GM21526 (cell line): ENCODE measurements at regions not wholly inside any gene's neighbourhood (a gene's known extent, or its start where the extent isn't known, plus 50 kb on each side); places are given as distances from the start of the nearest gene placed in this dataset.
A peak's percentile ranks its signal among the peaks of the same experiment; 100 is the strongest.
"Not testable (repeated sequence)": the region's sequence is repeated elsewhere in the genome, so short reads cannot be mapped to it uniquely, and the experiment has no call there.

Experiments used
- ATAC-seq: cut with Tn5 transposase; IDR thresholded peaks from one replicate; pipeline ENCODE4 v1.9.1; 2021; ENCODE audit warnings: moderate library complexity; ENCODE audit not compliant: unreplicated experiment, low FRiP score

DNA sequence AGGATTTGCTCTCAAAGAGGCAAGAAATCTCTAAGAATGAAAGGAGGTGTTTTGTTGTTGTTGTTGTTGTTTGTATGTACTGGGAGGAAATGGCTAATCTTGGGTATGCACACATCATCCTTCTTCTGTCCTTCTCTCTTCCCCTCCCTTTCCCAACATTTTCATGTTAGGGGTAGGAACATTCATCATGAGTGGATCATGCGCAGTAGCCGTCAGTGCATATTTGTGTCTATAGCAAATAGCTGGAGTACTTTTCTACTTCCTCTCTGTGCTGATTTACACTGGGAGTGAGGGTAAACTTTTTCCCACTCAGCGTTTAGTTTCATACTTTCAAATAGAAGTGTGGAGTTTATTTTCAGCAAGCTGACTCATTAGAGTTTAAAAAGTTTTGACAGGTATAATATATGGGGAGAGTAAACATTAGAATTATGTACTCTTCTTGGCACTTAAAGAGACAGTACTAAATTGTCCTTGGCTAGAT, 80.5 kb upstream of the PRKG1 start:
- ATAC-seq = no peak

DNA sequence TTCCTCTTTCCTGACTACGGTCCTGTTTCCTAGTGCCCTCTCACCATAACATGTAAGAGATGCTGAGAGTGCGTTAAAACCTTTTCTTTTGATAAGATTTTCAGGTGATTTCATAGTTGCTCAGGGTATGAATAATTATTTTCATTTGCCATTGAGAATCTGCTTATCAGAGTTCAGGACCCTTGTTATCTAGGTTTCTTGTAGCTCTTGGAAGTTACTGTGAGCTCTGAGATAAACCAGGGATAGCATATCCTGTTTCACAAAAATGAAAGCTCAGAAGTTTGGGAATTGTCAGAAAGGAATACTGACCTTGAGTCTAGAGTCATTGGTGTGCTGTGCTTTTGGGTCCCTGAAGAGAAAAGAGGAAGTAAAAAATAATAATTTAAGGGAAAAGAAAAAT, 76.8 kb upstream of the PRKG1 start:
- ATAC-seq = no peak

GRCh38 chr10:50999163-50999562, 75.1 kb upstream of the PRKG1 start:
- ATAC-seq = no peak

GRCh38 chr10:51000164-51000563, 74.1 kb upstream of the PRKG1 start:
- ATAC-seq = no peak

DNA sequence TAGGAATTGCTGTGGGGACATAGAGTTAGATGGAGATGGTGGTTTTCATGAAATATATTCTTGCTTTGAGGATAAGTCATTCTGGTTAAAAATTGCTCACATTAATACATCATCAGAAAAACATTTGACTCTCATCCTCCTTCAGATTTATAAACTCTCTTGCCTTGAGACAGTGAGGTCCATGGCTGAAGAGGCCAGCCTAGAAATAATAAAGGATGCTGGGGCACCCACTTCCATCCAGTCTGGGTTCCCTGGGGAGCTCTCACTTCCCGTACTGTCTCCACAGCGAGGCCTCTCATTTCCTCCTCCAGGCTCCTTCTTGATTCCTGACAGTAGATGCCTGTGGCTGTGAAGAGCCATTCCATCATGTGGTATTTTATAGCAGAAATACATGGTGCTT, 73.3 kb upstream of the PRKG1 start:
- no peak for ATAC-seq

- ATAC-seq = no peak
Observed at GRCh38 chr10:51001587-51001986, 72.7 kb upstream of the PRKG1 start.

GRCh38 chr10:51002469-51002868, 71.8 kb upstream of the PRKG1 start:
- ATAC-seq = no peak

DNA sequence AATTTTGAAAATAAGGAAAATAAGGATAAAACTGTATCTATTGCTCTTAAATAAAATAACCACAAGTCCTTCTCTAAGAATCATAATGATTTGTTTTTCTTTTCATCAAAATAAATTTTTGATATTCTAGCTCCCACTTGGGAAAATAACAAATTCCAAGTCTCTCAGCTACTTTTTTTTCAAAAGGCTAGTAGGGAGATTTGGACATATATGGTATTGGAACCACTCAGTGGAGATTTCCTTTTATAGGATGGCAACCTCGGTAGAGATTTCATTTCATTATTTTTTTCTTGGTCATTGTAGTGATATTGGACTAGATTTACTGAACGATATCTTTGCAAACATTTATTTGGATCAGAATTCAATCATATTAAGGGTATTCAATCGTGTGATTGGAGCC, 69.5 kb upstream of the PRKG1 start:
- no peak for ATAC-seq

DNA sequence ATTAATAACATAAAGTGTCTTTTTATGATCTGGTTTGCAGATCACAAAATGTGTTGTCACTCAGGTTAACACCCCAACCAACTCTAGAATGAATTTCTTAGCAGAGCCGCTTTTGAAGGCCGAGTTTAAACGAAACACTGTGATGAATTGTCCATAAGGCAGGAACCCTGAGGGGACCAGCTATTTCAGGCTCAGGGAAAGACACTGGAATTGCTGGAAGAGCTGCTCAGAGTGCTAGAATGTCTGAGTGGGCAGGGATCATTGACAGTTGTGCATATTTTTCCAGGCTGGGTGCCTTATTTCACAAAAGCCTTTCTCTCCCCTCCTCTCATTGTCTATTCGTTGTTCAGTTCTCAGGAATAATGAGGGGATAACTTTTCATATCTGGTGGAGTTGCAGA, 68.7 kb upstream of the PRKG1 start:
- no peak for ATAC-seq

DNA sequence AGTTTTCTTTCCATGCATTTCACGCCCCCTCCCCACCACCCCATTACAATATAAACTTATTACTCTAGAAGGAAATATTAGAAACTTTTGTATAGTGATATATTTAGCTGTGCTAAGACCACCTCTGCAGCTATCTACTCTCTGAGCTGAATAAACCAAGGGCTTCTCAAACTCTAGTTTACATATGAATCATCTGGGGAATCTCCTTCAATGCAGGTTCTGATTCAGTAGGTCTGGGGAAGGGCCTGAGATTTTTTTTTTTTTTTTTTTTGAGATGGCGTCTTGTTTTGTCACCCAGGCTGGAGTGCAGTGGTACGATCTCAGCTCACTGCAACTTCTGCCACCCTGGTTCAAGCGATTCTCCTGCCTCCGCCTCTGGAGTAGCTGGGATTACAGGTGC, 67.6 kb upstream of the PRKG1 start:
- ATAC-seq = no peak

GRCh38 chr10:51007781-51008180, 66.5 kb upstream of the PRKG1 start:
- ATAC-seq = no peak

- ATAC-seq = no peak
Observed at GRCh38 chr10:51008346-51008745, 65.9 kb upstream of the PRKG1 start.

DNA sequence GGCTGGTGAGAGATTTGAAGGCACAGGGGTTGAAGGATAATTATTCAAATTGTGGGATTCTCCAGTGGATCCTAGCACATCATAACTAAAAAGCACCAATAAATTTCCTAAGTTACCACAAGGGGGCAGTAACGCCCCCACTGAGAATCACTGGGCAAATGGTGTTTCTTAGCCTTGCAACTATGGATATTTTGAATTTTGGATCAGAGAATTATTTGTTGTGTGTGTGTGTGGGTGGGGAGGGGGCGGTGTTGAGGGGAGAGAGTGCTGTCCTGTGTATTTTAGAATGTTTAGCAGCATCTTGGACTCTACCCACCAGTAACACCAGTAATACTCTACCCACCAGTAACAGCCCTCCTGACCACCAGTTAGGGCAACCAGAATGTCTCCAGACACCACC, 63.3 kb upstream of the PRKG1 start:
- ATAC-seq = peak; percentile 80

DNA sequence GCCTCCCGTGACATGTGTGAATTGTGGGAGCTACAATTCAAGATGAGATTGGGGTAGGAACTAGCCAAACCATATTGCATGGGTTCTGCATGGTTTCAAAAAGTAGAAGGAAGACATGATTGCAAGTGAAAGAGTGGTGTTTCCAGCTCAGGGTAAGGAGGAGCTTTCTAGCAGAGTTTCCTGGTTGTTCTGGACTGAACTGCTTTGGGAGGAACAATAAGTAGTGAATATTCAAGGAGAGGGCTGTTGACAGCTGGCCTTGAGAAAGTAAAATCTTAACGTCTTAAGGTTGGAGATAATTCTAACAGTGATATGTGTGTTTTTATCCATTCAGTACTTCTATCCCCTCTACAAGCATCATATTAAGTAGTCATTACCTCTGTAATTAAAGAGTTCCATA, 62.2 kb upstream of the PRKG1 start:
- no peak for ATAC-seq

GRCh38 chr10:51014680-51015389, 59.5 kb upstream of the PRKG1 start:
- ATAC-seq = no peak

- not testable (repeated sequence) for ATAC-seq
Observed at GRCh38 chr10:51015390-51015754, 58.9 kb upstream of the PRKG1 start.

GRCh38 chr10:51020200-51020599, 54.1 kb upstream of the PRKG1 start:
- no peak for ATAC-seq

DNA sequence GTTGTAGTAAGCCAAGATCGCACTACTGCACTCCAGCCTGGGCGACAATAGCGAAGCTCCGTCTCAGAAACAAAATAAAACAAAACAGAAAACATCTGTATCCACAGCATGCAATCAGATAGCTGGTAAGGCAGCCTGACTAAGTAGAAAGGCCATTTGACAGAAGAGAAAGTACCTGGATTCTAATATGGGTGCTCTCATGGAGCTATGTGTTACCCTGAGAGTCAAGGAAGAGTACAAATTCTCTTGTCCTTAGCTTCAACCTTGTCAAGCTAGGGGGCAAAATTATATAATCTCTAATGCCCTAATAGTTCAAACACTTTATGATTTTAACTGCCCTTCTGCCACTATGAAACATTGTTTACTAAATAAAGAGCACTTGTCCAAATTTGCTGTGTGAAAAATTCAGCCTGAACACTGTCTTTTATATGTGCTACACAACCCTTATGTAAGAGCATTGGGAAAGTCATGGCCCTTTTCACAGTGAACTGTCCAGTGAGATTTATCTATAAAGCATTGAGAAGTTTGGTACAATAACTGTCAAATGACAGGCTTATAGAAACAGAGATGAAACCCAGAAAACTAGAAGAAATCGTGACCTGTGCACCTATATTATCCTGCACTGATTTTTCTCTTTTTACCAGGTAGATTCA, 51.2 kb upstream of the PRKG1 start:
- no peak for ATAC-seq

- ATAC-seq = no peak
Observed at GRCh38 chr10:51023636-51024035, 50.7 kb upstream of the PRKG1 start.
